H1 (cell line): ENCODE measurements at regions not wholly inside any gene's neighbourhood (a gene's known extent, or its start where the extent isn't known, plus 50 kb on each side); places are given as distances from the start of the nearest gene placed in this dataset.

Experiments used
- JUND ChIP-seq: IDR thresholded peaks from 2 replicates; pipeline ENCODE4 v1.6.1; 2011; ENCODE audit warnings: mild to moderate bottlenecking, improper control_type of control experiment, low read length
- RAD21 ChIP-seq, 2 experiments: IDR thresholded peaks in 1 of 2; conservative IDR thresholded peaks in 1 of 2; 2 replicates each; pipeline ENCODE4 v1.6.1; 2011; ENCODE audit warnings: low read depth in 2 of 2, low read length in 2 of 2, improper control_type of control experiment in 1 of 2, inconsistent platforms in 1 of 2, mild to moderate bottlenecking in 1 of 2, moderate library complexity in 1 of 2
- ZNF274 ChIP-seq: IDR thresholded peaks from 2 replicates; pipeline ENCODE4 v1.7.0; 2012; ENCODE audit warnings: low read length, borderline replicate concordance; ENCODE audit errors: extremely low read depth

- TF ChIP-seq ZNF274 (no peak), JUND (no peak), RAD21 (IDR thresholded peaks at IDR 0.05 in 1 of 2, conservative IDR thresholded peaks at IDR 0.05 in 1 of 2; ENCODE audit: low read depth in 2 of 2, low read length in 2 of 2) (no peak)
Observed at GRCh38 chr13:108402850-108403249, 133.3 kb downstream of the TNFSF13B start.
